Skeletal muscle tissue (tissue), 3 donors: ENCODE measurements at regions not wholly inside any gene's neighbourhood (a gene's known extent, or its start where the extent isn't known, plus 50 kb on each side); places are given as distances from the start of the nearest gene placed in this dataset.
"Not testable (repeated sequence)": the region's sequence is repeated elsewhere in the genome, so short reads cannot be mapped to it uniquely, and the experiment has no call there.

Source experiments
- H3K27ac ChIP-seq: one replicate; pipeline ENCODE4 v1.7.0; 2013; ENCODE audit warnings: mild to moderate bottlenecking, low read depth, low read length, inconsistent platforms
- H3K27me3 ChIP-seq, 3 donors: one replicate each; pipeline ENCODE4 v1.7.0; 2013; ENCODE audit warnings: low read length in 3 of 3; ENCODE audit not compliant: control insufficient read depth in 3 of 3, insufficient read depth in 3 of 3
- H3K36me3 ChIP-seq, 3 donors: one replicate each; pipeline ENCODE4 v1.7.0; 2013; ENCODE audit warnings: low read length in 3 of 3; ENCODE audit not compliant: control insufficient read depth in 3 of 3, insufficient read depth in 3 of 3
- H3K4me1 ChIP-seq, 3 donors: one replicate each; pipeline ENCODE4 v1.7.0; 2013; ENCODE audit warnings: low read length in 3 of 3, mild to moderate bottlenecking in 3 of 3; ENCODE audit not compliant: control insufficient read depth in 3 of 3, insufficient read depth in 3 of 3
- H3K4me3 ChIP-seq, 3 donors: one replicate each; pipeline ENCODE4 v1.7.0; 2013; ENCODE audit warnings: low read length in 3 of 3
- H3K9ac ChIP-seq, 3 donors: one replicate each; pipeline ENCODE4 v1.7.0; 2013; ENCODE audit warnings: low read length in 3 of 3, mild to moderate bottlenecking in 3 of 3, moderate library complexity in 2 of 3, low read depth in 1 of 3
- H3K9me3 ChIP-seq, 3 donors: one replicate each; pipeline ENCODE4 v1.7.0; 2013; ENCODE audit warnings: low read length in 3 of 3; ENCODE audit not compliant: control insufficient read depth in 3 of 3
- donor health status: Osteomylitis.

DNA sequence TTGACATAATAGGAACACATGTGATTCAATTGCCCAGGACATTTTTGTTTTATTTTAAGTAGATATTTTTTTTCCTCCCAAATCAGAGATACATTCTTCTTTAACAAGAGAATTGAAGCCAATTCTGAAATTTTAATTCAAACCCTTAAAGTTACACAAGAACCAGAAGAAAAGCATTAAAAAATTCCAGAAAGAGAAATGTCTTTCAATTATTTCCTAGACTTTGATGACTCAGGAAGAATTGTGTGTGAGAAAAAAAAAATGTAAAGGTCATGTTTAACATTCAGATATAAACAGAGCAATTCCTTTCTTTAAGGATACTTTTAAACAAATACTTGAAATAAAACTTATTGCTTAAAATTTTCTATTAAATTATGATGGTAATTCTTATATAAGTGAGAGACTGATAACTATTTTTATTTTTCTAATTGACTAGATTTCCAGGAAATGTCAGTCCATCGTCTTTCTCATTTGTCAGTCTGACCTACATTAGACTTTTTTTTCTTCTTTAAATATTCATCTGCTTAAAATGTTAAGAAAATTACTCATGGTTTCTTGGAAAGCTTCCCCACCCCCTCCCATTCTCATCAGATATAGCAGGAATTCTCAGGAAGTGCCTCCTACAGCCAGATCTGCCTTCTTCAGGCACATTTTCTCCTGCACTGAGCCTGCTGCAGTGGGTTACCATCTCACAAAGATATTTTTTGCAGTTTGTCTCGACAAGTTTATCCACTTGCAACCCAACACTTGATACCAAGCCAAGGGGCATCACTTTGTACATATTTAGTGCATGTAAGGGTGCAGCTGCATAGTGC lies 261.8 kb upstream of the CBLB start:
- H3K9ac ChIP-seq = no peak overlapping the region
- no peaks in the 10 kb centered on the region for H3K9me3 ChIP-seq
- H3K27ac ChIP-seq = no peak overlapping the region
- no peaks in the 10 kb centered on the region for H3K27me3 ChIP-seq
- no peak overlapping the region for H3K4me3 ChIP-seq
- no peaks in the 10 kb centered on the region for H3K36me3 ChIP-seq
- H3K4me1 ChIP-seq = peaks cover 0 to 3% (median 3%) of the 10 kb centered on the region in 3 donors

DNA sequence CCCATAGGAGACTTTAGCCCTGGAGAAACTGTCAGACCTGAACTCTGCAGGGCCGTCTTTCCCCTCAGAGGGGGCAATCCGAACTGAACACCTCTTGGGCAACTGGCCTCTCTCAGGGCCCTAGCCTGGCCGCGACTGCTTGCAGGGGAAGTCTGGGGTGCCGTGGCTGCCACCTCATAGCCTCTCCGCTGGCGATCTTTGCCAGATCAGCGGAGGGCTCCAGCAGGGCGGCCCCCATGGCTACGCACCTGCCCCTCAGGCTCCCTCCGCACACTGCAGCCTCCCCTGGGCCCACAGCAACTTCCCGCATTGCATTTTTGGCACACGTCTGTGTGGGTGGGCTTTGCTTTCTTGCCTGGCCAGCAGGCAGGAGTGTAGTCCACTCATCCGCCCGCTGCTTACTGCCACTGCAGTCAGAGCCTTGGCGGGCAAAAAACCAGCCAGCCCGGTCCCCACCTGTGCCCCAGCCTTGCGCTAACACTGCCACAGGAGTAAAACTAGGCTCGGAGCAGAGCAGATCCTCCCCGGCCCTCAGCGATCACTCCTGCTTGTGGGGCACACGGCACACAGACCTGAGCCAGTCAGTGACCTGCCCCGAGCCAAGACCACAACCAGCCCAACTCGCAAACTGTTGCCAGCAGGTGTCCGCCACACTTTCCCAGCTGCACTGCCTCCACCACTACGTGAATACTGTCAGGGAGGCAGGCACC lies 266.8 kb upstream of the CBLB start:
- Histone ChIP-seq H3K9ac (no peak overlapping the region), H3K27me3 (no peaks in the 10 kb centered on the region), H3K9me3 (no peaks in the 10 kb centered on the region), H3K27ac (no peak overlapping the region), H3K4me1 (peaks cover 0 to 3% (median 3%) of the 10 kb centered on the region in 3 donors), H3K36me3 (no peaks in the 10 kb centered on the region), H3K4me3 (no peak overlapping the region)

DNA sequence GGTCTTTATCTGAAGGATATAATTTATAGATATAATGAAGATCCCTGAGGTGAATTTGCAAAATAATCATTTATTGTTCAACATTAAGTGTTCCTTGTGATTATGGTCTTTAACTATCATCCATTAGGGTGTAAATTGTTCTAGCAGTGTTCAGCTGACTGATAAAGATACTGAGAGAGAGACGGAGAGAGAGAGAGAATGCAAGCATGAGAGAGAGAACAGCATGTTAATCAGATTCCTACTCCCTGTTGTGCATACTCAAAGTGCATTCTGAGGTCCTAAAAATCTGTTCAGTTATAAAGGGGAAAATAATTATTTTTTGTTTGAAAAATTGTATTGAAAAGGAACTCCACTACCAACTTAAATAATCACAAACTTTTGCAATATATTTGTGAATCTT lies 271.0 kb upstream of the CBLB start:
- Histone ChIP-seq H3K9me3 (no peaks in the 10 kb centered on the region), H3K4me3 (no peak overlapping the region), H3K36me3 (no peaks in the 10 kb centered on the region), H3K9ac (no peak overlapping the region), H3K4me1 (no peaks in the 10 kb centered on the region), H3K27ac (no peak overlapping the region), H3K27me3 (no peaks in the 10 kb centered on the region)

DNA sequence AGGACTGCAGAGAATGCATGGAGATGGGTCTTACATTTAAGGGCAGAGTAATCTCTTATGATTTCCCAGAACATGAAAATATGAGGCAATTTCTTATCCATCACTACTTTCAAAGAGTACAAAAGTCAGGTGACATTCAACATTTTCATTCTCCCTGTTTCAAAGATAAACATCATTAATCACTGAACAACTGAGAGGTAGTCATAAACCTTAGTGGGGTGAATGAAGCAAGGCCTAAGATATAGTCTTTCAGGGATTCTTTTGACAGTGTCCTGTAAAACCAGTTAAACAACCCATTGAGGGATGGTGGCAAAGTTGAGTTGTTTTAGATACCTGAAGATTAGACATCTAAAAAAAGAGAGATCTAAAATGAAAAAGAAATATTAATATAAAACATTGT lies 271.6 kb upstream of the CBLB start:
- no peaks in the 10 kb centered on the region for H3K27me3 ChIP-seq
- H3K27ac ChIP-seq = no peak overlapping the region
- H3K9me3 ChIP-seq = no peaks in the 10 kb centered on the region
- no peaks in the 10 kb centered on the region for H3K36me3 ChIP-seq
- H3K9ac ChIP-seq = no peak overlapping the region
- no peak overlapping the region for H3K4me3 ChIP-seq
- H3K4me1 ChIP-seq = no peaks in the 10 kb centered on the region

DNA sequence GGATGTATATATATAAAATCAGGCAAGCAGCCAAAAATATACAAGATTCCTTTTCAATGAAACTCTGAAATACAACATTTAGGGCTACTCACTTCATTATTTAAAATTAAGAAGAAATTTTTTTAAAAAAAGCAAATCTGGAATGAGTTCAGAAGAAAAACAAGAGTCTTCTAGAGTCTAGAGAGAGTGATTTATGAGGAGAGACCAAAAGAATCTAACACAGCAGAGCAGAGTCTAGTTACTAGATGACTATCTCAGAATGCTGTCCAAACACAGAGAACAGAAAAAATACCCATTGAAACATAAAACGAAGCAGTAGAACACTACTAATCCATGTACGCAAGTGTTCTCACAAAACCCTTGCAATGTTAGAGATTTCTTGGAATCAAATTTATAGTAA lies 275.2 kb upstream of the CBLB start:
- no peak overlapping the region for H3K27ac ChIP-seq
- H3K27me3 ChIP-seq = no peaks in the 10 kb centered on the region
- H3K4me3 ChIP-seq = no peak overlapping the region
- H3K36me3 ChIP-seq = no peaks in the 10 kb centered on the region
- H3K4me1 ChIP-seq = no peaks in the 10 kb centered on the region
- H3K9ac ChIP-seq = no peak overlapping the region
- H3K9me3 ChIP-seq = no peaks in the 10 kb centered on the region

DNA sequence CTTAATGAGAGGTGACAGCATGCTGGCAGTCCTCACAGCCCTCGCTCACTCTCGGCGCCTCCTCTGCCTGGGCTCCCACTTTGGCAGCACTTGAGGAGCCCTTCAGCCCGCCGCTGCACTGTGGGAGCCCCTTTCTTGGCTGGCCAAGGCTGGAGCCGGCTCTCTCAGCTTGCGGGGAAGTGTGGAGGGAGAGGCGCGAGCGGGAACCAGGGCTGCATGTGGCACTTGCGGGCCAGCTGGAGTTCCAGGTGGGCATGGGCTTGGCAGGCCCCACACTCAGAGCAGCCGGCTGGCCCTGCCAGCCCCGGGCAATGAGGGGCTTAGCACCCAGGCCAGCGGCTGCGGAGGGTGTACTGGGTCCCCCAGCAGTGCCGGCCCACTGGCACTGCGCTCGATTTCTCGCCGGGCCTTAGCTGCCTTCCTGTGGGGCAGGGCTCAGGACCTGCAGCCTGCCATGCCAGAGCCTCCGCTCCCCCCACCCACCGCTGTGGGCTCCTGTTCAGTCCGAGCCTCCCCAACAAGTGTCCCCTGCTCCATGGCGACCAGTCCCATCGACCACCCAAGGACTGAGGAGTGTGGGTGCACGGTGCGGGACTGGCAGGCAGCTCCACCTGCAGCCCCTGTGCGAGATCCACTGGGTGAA lies 279.7 kb upstream of the CBLB start:
- H3K4me1 ChIP-seq, H3K27me3 ChIP-seq, H3K27ac ChIP-seq, H3K36me3 ChIP-seq, H3K9ac ChIP-seq, H3K9me3 ChIP-seq, H3K4me3 ChIP-seq: not testable (repeated sequence)

DNA sequence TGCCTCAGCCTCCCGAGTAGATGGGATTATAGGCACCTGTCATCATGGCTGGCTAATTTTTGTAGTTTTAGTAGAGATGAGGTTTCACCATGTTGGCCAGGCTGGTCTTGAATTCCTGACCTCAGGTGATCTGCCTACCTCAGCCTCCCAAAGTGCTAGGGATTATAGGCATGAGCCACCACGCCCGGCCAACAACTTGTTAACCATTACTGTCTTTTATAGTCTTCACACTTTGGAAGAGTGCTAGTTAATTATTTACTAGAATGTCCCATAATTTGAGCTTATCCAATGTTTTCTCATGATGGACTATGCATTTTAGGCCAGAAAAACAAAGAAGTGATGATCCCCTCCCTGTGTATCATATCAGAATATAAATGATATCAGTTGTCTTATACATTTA lies 288.6 kb upstream of the CBLB start:
- Histone ChIP-seq H3K9ac (no peak overlapping the region), H3K27me3 (no peaks in the 10 kb centered on the region), H3K27ac (no peak overlapping the region), H3K36me3 (no peaks in the 10 kb centered on the region), H3K4me3 (no peak overlapping the region), H3K4me1 (no peaks in the 10 kb centered on the region), H3K9me3 (no peaks in the 10 kb centered on the region)

DNA sequence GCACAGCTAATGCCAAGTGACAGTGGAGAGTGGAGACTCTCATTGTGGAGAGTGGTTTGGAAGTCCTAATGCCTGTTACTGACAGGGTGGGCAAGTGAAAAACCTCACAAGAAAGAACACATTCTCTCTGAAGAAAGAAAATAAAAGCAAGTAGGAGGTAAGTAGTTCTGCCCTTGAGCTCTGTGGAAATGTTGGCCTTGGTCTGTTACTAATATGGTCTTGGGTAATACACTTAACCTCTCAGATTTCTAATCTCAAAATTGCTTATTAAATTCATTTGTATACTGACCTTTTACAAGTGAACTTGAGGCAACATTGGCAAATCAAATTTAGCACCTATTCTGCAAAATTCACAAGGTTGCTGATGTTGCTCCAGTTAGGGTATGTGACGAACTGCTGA lies 291.6 kb upstream of the CBLB start:
- Histone ChIP-seq H3K9ac (no peak overlapping the region), H3K36me3 (no peaks in the 10 kb centered on the region)

DNA sequence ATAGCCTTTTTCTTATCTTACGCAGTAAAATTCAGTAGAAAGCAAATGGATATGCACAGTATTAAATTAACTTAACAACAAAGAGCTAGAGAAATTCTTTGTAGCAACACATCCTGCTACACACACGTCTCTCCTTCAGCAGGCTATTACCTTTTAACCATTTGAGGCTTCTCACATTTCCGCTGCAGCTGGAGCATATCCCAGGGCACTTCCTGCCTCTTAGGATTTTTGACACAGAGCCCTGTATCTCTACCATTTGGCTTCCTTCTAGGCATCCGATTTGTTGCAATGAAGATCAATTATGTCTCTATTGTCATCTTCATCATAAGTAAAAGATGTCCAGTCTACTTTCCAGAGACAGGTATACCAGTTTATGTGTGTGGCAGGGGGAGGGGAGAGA lies 292.4 kb upstream of the CBLB start:
- H3K36me3 ChIP-seq = no peaks in the 10 kb centered on the region
- H3K4me3 ChIP-seq = no peak overlapping the region
- H3K27me3 ChIP-seq = no peaks in the 10 kb centered on the region
- H3K9me3 ChIP-seq = no peaks in the 10 kb centered on the region
- H3K4me1 ChIP-seq = no peaks in the 10 kb centered on the region
- H3K27ac ChIP-seq = no peak overlapping the region
- no peak overlapping the region for H3K9ac ChIP-seq

More for the DNA sequence above, 291.6 kb upstream of the CBLB start:
- no peak overlapping the region for H3K27ac ChIP-seq
- no peaks in the 10 kb centered on the region for H3K9me3 ChIP-seq
- H3K27me3 ChIP-seq = no peaks in the 10 kb centered on the region
- H3K4me1 ChIP-seq = no peaks in the 10 kb centered on the region
- H3K4me3 ChIP-seq = no peak overlapping the region

DNA sequence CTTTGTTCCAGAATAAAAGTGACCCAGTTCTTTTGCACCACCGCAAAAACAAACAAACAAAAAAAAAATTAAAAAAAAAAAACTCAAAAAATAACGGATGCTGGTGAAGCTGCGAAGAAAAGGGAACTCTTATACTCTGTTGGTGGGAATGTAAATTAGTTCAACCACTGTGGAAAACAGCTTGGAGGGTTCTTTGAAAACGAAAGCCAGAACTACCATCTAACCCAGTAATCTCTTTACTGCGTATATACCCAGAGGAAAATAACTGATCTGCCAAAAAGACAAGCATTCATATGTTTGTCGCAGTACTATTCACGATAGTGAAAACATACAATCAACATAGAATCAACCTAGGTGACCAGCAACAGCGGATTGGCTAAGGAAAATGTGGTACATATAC lies 298.9 kb upstream of the CBLB start:
- Histone ChIP-seq H3K9ac (no peak overlapping the region), H3K27ac (no peak overlapping the region), H3K4me3 (no peak overlapping the region), H3K4me1 (no peaks in the 10 kb centered on the region), H3K27me3 (no peaks in the 10 kb centered on the region), H3K36me3 (no peaks in the 10 kb centered on the region), H3K9me3 (no peaks in the 10 kb centered on the region)
